ENCODE measurements at regions not wholly inside any gene's neighbourhood (a gene's known extent, or its start where the extent isn't known, plus 50 kb on each side); places are given as distances from the start of the nearest gene placed in this dataset.

DNA sequence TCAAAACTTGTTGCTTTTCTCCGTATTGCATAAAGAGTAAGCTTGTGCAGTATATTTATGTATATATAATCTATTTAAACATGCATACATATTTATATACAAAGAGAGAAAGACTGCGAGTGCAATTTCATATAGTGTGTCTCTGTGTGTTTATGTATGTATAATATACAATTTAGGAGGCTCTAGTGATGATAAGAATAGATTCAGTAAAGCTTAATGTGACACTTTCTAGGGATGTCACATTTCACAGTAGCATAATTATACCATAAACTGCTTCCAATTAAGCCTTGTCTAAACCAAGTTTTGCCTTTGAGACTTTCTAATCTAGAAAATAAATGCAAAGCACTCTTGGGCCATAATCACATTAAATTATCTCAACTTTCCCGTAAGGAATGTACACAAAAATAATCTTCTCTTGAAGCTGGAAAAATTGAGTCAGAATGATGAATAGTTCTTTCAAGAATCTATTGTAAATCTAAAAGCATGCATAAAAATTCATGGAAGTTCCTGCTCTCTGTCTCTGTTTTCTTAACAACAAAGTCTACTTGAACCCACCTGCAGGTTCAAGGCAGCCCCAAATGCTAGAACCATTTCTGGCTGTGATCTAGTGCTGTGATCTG lies 114.1 kb upstream of the NPY2R start:
- DNase-seq = no peak

DNA sequence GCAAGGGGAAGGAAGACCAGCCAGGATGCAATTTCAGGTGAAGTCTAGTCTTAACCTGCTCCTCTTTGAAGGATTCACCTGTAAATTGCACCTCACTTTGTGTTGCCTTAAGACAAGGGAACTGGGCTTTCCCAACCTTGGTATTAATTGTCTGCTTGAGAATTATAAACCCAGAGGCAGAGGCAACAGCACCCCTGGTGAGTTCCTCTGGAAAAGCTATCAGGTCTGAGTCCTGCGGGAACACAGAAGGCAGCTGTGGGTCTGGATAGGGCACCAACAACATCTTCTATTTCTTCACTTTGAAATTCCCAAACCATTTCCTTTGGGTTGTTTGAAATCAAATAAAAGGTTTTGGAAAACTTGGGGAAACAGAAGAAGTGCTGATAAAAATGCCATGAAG lies 109.2 kb upstream of the NPY2R start:
- DNase-seq = no peak

DNA sequence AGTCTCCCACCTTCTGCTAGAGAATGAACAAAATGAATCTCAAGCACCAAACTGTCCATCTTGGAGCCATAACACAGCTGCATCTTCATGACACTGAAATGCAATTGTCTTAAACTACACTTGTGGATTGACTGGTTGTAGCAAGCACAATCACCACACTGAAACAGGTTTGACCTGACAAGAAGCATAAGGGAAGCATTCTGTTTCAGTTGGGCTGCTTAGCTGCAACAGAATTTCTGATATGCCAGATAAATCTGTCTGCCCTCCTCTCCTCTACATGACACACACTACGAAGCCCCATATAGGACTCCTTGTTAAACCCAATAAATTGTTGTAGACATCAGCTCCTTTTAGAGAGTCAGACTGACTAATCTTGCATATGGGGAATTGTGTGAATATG lies 101.8 kb upstream of the NPY2R start:
- no peak for DNase-seq

GRCh38 chr4:155107059-155107458 lies 101.4 kb upstream of the NPY2R start:
- no peak for DNase-seq

- DNase-seq = no peak
Measured at GRCh38 chr4:155114790-155115189, 93.6 kb upstream of the NPY2R start.

DNA sequence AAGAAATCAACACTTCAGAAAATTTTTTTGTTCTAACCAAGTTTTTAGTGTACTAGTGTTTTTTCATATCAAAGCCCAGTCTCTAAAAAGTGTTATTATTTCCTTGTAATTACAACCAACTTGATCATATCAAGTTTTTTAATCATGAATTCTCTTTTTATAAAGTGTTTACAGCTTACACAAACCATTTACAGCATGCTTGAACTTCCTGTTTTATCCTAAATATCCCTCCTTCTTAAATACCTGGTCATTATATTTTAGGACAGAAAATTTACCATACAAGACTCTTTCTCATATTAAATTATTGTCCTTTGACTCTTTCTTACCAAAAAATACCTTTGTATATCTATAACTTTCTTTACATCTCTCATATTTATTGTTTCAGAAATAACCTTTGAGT lies 89.4 kb upstream of the NPY2R start:
- DNase-seq = no peak

GRCh38 chr4:155120536-155120935 lies 87.9 kb upstream of the NPY2R start:
- DNase-seq = no peak

DNA sequence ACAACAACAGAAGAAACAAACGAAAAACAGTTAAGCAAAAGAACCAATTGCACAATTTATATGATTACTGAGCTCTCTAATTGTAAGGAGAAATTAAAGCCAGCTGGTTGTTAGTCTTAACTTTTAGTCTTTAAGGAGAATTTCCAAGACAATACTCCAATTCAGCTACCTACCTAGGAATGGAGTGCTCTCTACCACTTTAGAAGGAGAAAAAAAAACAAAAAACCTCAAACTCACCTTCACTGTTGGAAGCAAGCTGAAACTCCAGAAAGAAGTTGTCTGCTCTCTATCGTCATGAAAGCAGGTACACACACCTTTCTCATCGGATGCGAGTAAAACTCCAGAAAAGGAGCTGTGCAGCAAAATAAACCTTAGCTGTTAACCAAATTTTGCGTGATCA lies 86.1 kb upstream of the NPY2R start:
- DNase-seq = no peak

GRCh38 chr4:155134136-155134535 lies 74.3 kb upstream of the NPY2R start:
- no peak for DNase-seq

- DNase-seq = no peak
Measured at GRCh38 chr4:155140889-155141288, 67.5 kb upstream of the NPY2R start.

DNA sequence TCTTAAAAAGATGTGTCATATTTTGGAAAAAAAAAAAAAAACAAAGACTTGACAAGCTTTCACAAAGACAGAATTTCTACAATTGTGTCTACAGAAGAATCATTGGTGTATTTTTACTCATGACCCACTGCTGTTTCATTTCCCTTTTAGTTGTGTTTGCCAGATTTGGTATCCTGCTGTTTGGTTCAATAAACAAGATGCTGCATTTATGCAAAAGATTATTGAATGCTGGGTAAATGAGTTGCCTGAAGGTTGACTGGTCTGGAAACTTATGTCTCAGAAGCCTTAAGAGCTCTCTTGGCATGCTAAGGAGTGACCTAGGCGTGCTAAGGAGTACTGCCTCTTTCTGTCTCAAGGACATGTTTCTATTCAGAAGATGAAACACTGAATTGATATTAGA lies 64.9 kb upstream of the NPY2R start:
- no peak for DNase-seq

All from hippocampal formation (tissue), 2 donors.